GM21390 (cell line): ENCODE measurements at regions not wholly inside any gene's neighbourhood (a gene's known extent, or its start where the extent isn't known, plus 50 kb on each side); places are given as distances from the start of the nearest gene placed in this dataset.

ENCODE experiments used
- ATAC-seq: cut with Tn5 transposase; IDR thresholded peaks from one replicate; pipeline ENCODE4 v1.9.1; 2021; ENCODE audit not compliant: unreplicated experiment

DNA sequence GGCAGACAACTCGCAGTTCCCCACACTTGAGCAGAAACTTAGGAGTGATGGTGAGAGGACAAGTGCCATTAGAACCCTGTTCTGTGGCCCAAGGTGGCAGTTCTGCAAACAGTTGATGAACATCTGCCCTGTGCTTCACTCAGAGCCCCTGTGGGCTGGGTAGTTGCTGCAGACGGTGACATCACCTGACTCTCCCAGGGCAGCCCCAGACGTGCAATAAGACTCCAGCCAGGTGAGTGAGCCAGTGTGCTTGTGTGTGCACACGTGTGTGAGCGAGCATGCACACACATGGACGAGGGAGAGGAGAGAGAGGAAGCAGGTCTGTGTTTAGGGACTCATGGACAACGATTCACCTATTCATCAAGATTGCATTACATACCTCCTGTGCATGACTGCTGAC, 136.0 kb upstream of the GLI2 start:
- no peak for ATAC-seq

DNA sequence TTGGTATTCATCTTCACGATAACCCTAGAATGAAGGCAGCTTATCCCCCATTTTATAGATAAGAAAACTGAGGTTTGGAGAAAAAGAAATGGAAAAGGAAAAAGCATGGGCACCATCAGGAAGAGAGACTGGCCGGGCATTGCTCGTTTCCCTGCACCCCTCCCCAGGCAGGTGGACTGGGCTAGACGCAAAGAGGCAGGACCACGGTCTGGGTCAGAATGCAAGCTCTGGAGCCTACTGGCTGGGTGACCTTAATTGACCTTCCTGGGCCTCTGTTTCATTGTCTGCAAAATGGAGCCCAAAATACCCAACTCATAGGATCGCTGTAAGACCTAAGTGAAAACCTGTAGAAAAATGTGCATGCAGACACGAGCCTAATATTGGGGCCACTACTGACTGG, 135.3 kb upstream of the GLI2 start:
- ATAC-seq, result no peak

DNA sequence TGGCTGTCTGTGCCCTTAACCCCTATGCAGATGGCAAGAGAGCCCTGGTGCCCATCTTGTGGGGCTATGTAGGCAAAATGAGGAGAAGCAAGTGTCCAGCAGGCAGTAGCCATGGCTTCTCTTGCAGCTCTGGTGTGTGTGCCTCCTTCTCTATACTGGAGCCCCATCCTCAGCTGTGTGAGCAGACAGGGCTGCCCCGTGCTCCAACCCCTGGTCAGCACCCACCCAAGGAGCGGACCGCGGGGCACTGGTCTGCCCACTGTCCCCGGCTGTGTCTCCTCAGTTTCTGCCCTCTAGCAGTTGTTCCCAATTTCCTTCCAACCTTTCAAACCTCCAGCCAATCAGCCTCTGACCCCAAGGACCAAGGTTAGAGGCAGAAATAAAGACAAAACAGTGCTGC, 134.9 kb upstream of the GLI2 start:
- ATAC-seq, result no peak

DNA sequence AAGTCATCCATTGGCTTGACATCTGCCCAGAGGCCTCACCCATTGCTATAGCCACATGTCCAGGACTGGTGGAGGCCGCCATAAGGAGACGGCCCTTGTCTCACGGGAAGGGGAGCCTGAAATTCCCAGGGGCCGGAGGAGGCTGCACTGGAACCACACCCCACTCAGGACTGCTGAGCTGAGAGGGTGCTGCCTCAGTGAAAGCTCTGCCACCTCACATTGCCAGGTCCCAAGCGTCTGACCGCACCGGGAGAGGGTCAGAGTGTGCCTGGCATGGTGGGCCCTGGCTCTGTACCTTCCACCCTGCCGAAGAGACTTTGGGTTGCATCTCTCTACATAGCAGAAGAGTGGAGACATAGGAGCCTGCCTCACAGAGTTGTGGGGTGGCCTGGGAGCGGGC, 134.1 kb upstream of the GLI2 start:
- ATAC-seq, result no peak

DNA sequence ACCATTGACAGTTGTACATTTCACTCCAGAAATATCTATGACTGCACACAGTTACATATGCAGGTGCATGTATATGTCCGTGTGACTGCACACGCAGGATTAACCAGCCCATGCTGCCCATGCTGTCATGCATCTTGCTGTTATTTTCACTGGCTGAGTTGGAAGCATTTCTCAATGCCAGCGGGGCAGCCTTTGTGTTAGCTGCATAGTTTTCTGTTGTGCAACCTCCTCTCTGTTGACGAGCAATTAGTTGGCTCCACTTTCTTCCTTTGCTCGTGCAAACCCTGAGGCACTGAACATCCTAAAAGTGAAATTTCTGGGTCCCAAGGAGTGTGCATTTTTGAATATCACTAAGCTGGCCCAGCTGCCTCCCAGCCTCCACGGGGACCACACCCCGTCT, 133.4 kb upstream of the GLI2 start:
- no peak for ATAC-seq

DNA sequence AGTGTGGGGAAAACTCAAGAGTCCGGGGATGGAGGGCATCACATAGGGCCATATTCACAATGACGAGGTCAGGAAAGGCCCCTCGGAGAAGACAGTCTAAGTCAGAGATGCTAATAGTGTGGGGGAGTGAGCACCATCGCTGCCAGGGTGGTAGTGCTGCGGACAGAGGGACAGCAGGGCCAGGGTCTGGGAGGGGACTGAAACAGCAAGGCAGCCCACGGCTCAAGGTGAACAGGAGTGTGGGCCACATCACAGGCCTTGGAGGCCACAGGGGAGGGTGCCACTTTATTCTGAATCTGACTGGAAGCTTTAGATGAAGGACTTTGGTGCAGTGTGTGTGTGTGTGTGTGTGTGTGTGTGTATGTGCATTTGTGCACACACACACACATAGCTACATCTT, 130.9 kb upstream of the GLI2 start:
- no peak for ATAC-seq

DNA sequence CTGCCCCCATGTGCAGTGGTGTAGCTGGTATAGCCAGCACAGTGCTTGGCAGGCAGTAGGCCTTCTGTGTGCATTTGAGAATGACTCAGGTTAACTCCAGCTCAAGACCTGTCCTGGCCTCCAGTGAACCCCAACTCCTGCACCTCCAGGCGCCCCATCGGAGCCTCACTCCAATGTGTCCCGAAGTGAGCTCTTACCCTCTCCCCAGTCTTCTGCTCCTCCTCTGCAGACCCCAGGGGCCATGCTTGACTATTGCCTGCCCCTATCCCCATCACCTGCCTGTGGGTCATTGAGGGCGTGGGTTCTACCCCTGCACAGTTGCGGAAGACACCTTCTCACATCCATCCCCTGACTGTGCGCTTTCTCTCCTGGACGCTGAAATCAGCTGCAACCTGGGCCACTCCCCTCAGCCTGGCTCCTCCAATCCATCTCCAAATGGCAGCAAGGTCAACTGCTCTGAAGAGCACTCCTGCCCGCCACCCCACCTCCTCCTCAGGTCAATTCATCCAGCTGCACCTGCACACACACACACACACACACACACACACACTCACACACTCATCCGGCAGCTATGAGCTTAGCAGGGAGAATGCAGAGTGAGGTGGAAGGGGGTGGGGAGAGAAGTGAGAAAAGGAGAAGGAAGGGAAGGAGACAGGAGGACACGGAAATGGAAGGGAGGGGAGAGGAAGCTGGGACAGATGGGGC, 130.3 kb upstream of the GLI2 start:
- no peak for ATAC-seq

DNA sequence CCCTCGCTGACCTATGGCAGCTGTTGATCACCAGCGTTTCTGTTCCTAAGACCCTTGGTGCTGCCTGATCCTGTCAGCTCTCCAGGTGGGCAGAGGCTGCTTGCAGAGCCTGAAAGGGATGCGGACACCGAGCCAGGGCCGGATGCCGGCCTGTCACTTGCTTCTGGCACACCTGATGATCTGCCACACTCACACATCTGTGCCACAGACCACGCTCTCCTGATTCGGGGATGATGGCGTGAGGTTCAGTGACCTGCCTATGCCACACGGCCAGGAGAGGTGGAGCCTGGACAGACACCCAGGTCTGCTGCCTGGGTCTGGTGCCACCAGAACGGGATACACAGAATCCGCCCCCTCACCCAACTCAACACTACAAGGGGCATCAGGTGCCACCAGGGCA, 129.4 kb upstream of the GLI2 start:
- ATAC-seq, result no peak

DNA sequence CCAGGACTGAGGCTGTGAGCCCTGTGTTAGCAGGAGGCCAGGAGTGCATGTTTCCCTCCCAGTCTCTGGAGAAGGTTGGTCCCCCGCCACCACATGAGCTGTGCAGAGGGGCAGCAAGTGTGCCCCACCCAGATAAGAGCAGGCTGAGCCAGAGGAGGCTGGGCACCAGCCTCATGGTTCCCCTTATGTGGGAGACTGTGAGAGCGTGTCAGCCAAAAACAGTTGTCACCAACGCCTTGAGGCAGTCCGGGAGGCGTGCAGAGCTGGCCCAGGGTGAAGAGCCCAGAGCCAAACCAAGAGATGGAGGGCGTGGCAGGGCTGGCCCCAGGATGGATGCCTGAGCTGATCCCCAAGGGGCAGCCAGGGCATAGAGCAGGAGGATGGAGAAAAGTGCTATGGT, 128.7 kb upstream of the GLI2 start:
- ATAC-seq, result no peak

DNA sequence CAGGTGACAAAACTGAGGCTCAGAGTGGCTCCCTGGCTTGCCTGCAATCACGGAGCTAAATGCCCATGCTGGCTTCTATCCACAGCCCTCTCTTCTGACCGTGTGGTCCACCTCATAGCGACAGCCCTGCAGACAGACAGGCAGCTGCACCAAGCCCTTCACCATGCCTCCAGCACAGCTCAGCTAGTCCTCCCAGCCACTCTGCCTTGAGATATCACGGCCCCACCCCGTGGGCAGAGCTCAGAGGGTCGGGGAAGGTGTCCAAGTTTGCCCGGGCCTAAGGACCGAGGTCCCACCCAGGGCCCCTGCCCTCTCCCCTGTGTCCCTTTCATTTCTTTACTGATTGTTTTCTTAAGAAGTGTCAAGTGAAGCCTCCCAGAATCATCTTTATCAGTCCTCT, 128.2 kb upstream of the GLI2 start:
- ATAC-seq, result no peak

DNA sequence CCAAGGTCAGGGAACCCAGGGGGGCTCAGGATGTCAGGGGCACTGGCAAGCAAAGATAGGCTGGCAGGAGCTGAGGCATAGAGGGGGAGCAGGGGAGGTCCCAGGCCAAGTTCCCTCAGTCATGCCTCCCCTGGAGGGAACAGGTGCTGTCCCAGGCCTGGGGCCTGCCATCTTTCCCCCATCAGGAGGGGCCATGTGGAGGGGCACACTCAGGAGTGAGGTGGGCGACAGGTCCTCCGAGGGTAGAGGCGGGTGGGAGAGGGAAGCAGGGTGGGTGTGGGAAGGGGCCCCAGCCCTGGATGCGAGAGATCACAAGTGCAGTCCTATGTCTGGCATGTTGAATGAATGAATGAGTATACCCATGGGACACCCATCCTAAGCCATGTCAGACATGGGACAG, 127.7 kb upstream of the GLI2 start:
- no peak for ATAC-seq

DNA sequence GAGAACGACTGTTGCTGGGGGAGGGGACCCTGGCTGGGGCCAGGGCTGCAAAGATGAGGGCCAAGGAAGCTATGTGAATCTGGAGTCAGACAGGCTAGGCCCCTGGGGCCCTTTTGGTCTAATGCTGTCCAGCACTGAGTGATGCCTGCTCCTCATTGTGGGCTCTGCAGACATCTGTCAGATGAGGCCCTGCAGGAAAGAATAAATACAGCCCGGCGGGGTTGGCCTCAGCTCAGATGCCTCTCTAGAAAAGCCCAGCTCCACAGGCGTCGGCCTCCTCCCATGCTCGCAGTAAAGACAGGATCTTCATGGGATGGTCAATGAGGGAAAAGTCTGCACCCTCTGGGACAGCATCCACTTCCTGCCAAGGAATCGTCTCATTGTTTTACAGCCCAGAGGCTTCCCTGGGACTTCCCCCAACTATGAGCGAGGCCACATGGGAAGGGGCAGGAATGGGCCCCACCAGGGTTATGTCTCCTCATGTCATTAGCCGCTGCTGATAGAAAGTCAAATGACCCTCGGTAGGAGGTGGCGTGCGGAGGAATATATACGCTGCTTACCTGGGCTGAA, 125.8 kb upstream of the GLI2 start:
- ATAC-seq, result no peak

DNA sequence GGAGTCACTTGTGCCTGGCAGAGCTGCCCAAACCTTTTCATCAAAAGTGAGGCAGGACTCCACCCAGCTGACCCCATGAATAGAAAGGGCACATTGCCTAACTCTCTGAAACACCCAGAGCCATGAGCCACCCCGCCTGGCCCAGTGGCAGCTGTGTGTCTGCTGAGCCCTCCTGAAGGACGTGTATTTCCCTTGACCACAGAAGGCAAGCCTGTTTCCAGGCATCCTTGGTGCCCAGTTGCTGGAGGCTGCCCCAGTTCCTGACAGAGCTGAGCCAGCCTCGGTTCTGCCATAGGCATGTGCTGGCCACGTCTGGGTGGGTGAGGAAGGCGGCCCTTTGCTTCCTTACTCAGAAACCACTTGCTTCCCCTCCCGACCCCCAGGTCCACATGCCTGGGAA, 124.7 kb upstream of the GLI2 start:
- no peak for ATAC-seq

DNA sequence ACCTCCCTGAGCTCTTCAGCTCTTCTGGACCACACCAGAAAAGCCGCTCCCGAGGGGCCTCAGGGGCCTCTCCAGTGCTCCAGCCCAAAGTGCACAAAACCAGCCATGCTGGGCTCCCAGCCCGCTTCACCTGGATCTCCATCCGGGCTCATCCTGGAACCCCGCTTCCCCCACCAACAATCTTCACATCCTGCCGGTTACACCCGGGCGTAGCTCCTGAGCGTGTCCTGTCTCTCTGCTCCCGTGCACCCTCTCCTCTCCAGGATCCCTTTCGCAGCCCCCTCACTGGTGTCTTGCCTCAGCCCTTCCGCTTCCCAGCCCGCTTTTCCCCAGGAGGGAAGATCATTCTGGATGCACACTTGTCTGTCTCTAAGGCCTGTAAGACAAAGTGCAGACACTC, 123.7 kb upstream of the GLI2 start:
- ATAC-seq, result no peak

DNA sequence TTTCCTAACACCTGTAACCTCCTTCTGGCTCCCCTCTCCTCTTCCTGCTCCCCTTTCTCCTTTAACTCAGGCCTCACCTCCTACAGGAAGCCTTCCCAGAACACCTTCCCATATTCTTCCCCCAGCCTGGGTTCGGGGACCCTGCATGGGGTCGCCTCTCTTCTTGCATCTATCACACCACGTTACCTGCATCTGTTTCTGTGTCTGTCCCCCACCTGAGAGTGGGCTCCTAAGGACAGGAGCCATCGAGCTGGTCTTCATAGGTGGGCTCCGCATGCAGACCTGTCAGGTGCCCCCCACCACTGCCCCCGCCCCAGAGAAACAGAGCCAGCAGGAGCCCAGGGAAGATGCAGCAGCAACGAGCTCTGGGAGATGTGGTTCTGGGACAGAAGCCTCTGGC, 123.2 kb upstream of the GLI2 start:
- no peak for ATAC-seq

DNA sequence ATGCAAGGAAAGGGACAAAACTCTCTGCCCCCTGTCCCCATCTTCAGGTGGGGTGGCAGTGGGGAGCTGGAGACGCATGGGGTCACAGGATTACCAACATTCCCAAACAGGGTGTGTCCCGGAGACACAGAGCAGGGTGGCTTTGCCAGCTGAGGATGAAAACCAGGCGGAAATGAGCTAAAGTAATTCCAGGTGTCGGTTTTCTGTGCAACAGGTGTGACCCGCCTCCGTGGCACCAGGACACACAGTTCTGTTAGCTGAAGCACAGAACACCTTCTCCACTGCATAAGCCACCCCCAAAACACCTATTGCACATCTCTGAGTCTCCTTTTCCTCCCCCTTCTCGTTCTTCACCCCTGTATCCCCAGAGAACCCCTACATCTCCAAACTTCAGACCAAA, 122.7 kb upstream of the GLI2 start:
- no peak for ATAC-seq

DNA sequence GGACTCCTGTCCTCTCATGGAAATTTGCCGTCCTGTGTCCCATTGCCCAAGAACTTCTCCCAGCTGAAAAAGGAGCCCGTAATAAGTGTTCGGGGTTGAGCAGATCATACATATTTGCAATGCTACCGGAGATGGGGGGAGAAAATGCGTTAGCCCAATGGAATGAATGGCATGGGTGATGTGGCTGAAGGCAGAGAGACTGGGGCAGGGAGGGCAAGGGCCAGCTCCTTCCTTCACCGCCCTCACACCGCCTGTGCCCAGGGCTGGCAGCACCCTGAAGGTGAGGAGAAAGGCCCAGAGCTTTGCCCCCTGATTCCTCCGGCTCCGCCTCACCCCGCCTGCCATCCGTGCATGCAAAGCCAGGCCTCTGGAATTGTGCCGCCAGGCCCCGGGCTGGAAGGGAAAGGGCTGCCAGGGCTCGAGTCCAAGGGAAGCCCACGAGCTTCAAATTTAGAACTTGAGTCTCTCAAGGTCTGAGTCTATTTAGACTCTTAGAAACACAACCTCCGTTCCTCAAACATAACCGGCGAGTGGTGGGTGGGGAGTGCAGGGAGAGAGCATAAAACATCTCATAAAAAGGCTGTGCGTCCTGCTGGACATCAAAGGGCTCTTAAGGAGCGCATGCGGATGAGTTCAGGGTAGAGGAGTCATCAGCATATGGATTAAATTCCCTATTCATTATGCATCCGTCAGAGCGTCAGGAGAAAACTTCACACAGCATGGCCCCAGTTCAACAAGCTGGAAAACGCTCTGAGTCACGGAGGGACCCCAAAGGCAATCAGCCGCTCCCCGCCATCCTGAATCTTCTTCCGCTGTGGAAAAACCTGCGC, 121.7 kb upstream of the GLI2 start:
- ATAC-seq, result no peak

DNA sequence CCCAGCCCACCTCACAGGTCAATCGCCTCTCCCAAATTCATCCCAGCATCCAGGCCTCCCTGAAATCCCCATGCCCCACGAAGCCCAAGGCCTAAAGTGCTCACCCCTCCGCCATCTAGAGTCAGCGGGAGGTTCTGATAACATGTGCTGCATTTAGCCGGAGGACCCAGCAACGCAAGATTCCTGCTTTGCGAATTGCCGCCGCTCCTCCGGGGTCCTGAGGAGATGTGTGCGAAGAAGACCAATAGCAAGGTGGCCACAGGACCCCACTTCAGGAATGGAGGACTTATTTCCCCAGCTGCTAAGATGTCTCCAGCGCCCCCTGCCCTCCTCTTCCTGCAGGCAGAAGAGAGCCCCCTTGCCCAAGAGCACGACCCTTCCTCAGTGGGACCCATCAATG, 120.8 kb upstream of the GLI2 start:
- no peak for ATAC-seq

DNA sequence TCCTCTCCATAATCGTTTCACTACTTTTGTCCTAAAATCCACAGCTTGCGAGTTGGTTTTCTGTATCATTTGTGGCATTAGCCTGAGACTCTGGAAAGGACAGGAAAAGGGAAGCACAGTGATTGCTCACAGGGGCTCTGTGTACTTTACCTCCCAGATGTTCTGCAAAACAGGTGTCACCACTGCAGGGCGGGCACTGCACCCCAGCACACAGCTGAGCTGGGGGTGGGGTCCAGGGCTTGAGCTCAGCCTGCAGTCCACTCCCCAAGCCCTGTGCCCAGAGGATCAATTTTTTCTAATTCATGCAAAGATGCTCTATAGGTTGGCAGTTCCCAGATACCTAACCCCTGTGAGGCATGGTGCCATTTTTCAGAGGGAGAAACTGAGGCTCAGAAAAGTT, 119.4 kb upstream of the GLI2 start:
- ATAC-seq, result no peak

DNA sequence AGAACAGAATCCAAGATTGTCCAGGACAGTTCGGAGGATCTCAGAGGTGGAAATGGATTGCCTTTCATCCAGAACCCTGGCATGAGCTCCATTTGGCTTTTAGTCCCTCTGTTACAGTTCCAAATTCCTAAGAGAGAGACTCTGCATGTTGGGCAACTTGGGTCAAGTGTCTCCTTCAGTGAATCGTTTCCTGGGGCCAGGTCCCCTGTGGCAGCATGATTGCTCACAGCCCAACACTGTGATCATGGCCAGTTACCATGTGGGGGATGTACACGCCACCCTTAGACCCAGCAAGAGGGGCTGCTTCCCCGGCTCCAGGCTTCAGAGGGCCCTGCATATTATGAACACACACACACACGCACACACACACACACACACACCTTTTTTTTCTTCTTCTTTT, 118.6 kb upstream of the GLI2 start:
- no peak for ATAC-seq

DNA sequence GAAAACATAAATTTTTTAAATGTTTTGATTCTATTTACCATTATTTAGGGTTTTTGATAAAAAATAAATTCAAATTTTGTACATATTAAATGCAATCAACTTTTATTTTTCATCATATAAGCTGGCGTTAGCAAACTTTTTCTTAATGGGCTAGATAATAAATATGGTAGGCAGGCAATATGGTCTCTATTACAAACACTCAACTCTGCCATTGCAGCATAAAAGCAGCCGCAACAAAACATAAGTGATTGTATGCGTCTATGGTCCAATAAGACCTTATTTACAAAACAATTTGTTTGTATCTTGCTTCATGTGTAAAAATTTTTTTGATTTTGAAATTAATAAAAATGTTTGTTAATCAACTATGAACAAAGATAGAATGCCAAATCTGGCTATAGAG, 116.8 kb upstream of the GLI2 start:
- ATAC-seq, result no peak

DNA sequence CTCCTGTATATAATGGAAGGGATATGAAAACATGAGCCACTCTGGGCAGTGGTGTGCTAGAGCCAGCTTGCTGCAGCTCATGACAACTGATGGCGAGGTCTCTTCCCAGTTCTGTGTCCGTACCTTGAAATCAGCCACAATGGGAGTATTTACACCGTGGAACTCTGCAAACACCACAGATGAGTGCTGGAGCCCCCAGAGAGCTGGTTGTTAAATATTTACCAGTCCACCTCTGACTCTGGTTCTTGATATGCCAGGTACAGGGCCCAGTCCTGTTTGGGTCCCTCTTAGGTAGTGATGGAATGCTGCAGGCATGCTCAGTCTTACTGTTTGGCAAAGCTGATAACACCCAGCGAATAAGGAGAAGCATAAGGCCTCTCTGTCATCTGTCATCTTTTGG, 116.1 kb upstream of the GLI2 start:
- ATAC-seq, result no peak
